Erythroblast (primary cell): ENCODE measurements at regions not wholly inside any gene's neighbourhood (a gene's known extent, or its start where the extent isn't known, plus 50 kb on each side); places are given as distances from the start of the nearest gene placed in this dataset.

Experiments
- GATA1 ChIP-seq: IDR thresholded peaks from 2 replicates; pipeline ENCODE4 v1.6.1; 2011; ENCODE audit warnings: low read depth, mild to moderate bottlenecking, control low read depth, low read length, moderate library complexity
- POLR2A ChIP-seq: IDR thresholded peaks from 2 replicates; pipeline ENCODE4 v1.6.1; 2011; ENCODE audit warnings: mild to moderate bottlenecking, low read length

- TF ChIP-seq POLR2A, result no peak
- TF ChIP-seq GATA1, result no peak
These were observed 857.3 kb downstream of the RNF144A start for GRCh38 chr2:7774481-7774880.
